ENCODE measurements at regions not wholly inside any gene's neighbourhood (a gene's known extent, or its start where the extent isn't known, plus 50 kb on each side); places are given as distances from the start of the nearest gene placed in this dataset.

DNA sequence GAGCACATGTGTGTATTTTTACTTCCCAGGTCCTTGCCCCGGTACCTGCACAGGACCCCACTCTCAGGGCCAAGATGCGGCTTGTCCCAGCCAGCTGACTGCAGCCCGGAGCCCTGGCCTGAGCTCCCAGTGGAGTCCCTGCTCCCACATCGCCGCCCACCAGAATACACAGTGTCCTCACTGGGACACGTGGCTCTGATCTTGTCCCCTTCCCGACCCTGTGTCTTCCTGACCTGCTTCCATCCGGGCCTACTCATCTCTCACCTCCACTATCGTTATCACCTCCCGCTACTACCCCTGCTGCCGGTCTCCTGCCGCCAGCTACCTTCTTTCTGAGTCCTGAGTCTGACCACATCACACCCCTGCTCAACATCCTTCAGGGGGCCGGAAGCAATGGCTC is 146.3 kb upstream of the CHST15 start:
- TF ChIP-seq, protein P1, sequence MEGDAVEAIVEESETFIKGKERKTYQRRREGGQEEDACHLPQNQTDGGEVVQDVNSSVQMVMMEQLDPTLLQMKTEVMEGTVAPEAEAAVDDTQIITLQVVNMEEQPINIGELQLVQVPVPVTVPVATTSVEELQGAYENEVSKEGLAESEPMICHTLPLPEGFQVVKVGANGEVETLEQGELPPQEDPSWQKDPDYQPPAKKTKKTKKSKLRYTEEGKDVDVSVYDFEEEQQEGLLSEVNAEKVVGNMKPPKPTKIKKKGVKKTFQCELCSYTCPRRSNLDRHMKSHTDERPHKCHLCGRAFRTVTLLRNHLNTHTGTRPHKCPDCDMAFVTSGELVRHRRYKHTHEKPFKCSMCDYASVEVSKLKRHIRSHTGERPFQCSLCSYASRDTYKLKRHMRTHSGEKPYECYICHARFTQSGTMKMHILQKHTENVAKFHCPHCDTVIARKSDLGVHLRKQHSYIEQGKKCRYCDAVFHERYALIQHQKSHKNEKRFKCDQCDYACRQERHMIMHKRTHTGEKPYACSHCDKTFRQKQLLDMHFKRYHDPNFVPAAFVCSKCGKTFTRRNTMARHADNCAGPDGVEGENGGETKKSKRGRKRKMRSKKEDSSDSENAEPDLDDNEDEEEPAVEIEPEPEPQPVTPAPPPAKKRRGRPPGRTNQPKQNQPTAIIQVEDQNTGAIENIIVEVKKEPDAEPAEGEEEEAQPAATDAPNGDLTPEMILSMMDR (optimal IDR thresholded peaks at IDR 0.05 in 1 of 3, IDR thresholded peaks at IDR 0.05 in 1 of 3, conservative IDR thresholded peaks at IDR 0.05 in 1 of 3; ENCODE audit: extremely low read depth in 1 of 3, insufficient read depth in 2 of 3, low read length in 3 of 3) = no peak
- TF ChIP-seq EZH2 (IDR thresholded peaks at IDR 0.05; ENCODE audit: low read length) = no peak
